Mesenchymal stem cell (in vitro differentiated cells and primary cell): ENCODE measurements at regions not wholly inside any gene's neighbourhood (a gene's known extent, or its start where the extent isn't known, plus 50 kb on each side); places are given as distances from the start of the nearest gene placed in this dataset.
"Not testable (repeated sequence)": the region's sequence is repeated elsewhere in the genome, so short reads cannot be mapped to it uniquely, and the experiment has no call there.

Experiments
- DNase-seq: peaks from one replicate; pipeline ENCODE4 v3.0.0-alpha.2; 2013
- H2AFZ ChIP-seq: one replicate; pipeline ENCODE4 v1.6.1; 2013; ENCODE audit warnings: low read depth, mild to moderate bottlenecking, control low read depth, inconsistent platforms, low read length, moderate library complexity
- H2AK5ac ChIP-seq: 2 replicates; pipeline ENCODE4 v1.6.1; 2013; ENCODE audit warnings: low read length, moderate library complexity, mild to moderate bottlenecking, inconsistent platforms; ENCODE audit not compliant: severe bottlenecking
- H2BK120ac ChIP-seq: one replicate; pipeline ENCODE4 v1.6.1; 2013; ENCODE audit warnings: low read depth, mild to moderate bottlenecking, inconsistent platforms, low read length, moderate library complexity
- H2BK12ac ChIP-seq, 2 experiments: one replicate each; pipeline ENCODE4 v1.6.1; 2013; ENCODE audit warnings: inconsistent platforms in 2 of 2, low read length in 2 of 2, mild to moderate bottlenecking in 2 of 2, moderate library complexity in 2 of 2, control low read depth in 1 of 2
- H2BK15ac ChIP-seq: one replicate; pipeline ENCODE4 v1.6.1; 2013; ENCODE audit warnings: mild to moderate bottlenecking, low read depth, inconsistent platforms; ENCODE audit not compliant: poor library complexity, severe bottlenecking
- H2BK5ac ChIP-seq: 2 replicates; pipeline ENCODE4 v1.6.1; 2013; ENCODE audit warnings: low read depth, mild to moderate bottlenecking, low read length, control low read depth, inconsistent platforms; ENCODE audit not compliant: poor library complexity, severe bottlenecking
- H3K14ac ChIP-seq, 2 experiments: one replicate each; pipeline ENCODE4 v1.6.1; 2013; ENCODE audit warnings: inconsistent platforms in 2 of 2, low read length in 2 of 2, control low read depth in 1 of 2, mild to moderate bottlenecking in 1 of 2, moderate library complexity in 1 of 2
- H3K18ac ChIP-seq, 2 experiments: one replicate each; pipeline ENCODE4 v1.6.1; 2013; ENCODE audit warnings: inconsistent platforms in 2 of 2, low read length in 2 of 2, control low read depth in 1 of 2, low read depth in 1 of 2, mild to moderate bottlenecking in 1 of 2
- H3K23ac ChIP-seq, 2 experiments: one replicate each; pipeline ENCODE4 v1.6.1; 2013; ENCODE audit warnings: inconsistent platforms in 2 of 2, low read length in 2 of 2, mild to moderate bottlenecking in 2 of 2, moderate library complexity in 2 of 2, control low read depth in 1 of 2
- H3K27ac ChIP-seq: 2 replicates; pipeline ENCODE4 v1.5.1; 2013; ENCODE audit warnings: mild to moderate bottlenecking, moderate library complexity, low read length, control low read depth, inconsistent platforms; ENCODE audit not compliant: poor library complexity, severe bottlenecking
- H3K27me3 ChIP-seq, 2 experiments: 2 replicates each; pipeline versions ENCODE4 v1.6.1 to v1.7.0; 2013; ENCODE audit warnings: low read length in 2 of 2, mild to moderate bottlenecking in 2 of 2, moderate library complexity in 2 of 2, control low read depth in 1 of 2, inconsistent platforms in 1 of 2; ENCODE audit not compliant: control insufficient read depth in 1 of 2, insufficient read depth in 1 of 2
- H3K36me3 ChIP-seq, 2 experiments: 2 replicates each; pipeline versions ENCODE4 v1.6.1 to v1.7.0; 2013; ENCODE audit warnings: low read length in 2 of 2, control low read depth in 1 of 2, inconsistent platforms in 1 of 2, low read depth in 1 of 2, mild to moderate bottlenecking in 1 of 2; ENCODE audit not compliant: insufficient read depth in 2 of 2, control insufficient read depth in 1 of 2
- H3K4ac ChIP-seq, 2 experiments: one replicate each; pipeline ENCODE4 v1.6.1; 2013; ENCODE audit warnings: inconsistent platforms in 2 of 2, low read length in 2 of 2, mild to moderate bottlenecking in 2 of 2, moderate library complexity in 2 of 2, control low read depth in 1 of 2, low read depth in 1 of 2
- H3K4me1 ChIP-seq: 2 replicates; pipeline ENCODE4 v1.6.1; 2013; ENCODE audit warnings: low read depth, low read length, control low read depth; ENCODE audit not compliant: control insufficient read depth, insufficient read depth
- H3K4me2 ChIP-seq: 2 replicates; pipeline ENCODE4 v1.6.1; 2013; ENCODE audit warnings: low read length, mild to moderate bottlenecking, inconsistent platforms; ENCODE audit not compliant: poor library complexity, severe bottlenecking
- H3K4me3 ChIP-seq, 2 experiments: 2 replicates each; pipeline versions ENCODE4 v1.5.1 to v1.7.0; 2013; ENCODE audit warnings: low read length in 2 of 2, mild to moderate bottlenecking in 2 of 2, control low read depth in 1 of 2, low read depth in 1 of 2; ENCODE audit not compliant: insufficient read depth in 1 of 2
- H3K79me1 ChIP-seq: replicated peaks from 2 replicates; pipeline ENCODE4 v1.6.1; 2013; ENCODE audit warnings: mild to moderate bottlenecking, control low read depth, low read length, inconsistent platforms; ENCODE audit not compliant: poor library complexity, severe bottlenecking
- H3K9ac ChIP-seq: 2 replicates; pipeline ENCODE4 v1.7.0; 2013; ENCODE audit warnings: mild to moderate bottlenecking, low read length, moderate library complexity
- H3K9me3 ChIP-seq: 2 replicates; pipeline ENCODE4 v1.7.0; 2013; ENCODE audit warnings: mild to moderate bottlenecking, low read length; ENCODE audit not compliant: control insufficient read depth
- H4K8ac ChIP-seq: one replicate; pipeline ENCODE4 v1.6.1; 2013; ENCODE audit warnings: inconsistent platforms, mild to moderate bottlenecking, low read length, moderate library complexity
- H4K91ac ChIP-seq: one replicate; pipeline ENCODE4 v1.6.1; 2013; ENCODE audit warnings: mild to moderate bottlenecking, low read length, inconsistent platforms
- WGBS: methylation state at CpG from one replicate; pipeline ENCODE4 v1.1.7; 2013; ENCODE audit warnings: mixed read lengths; 5-methylcytosine and 5-hydroxymethylcytosine counted together

DNA sequence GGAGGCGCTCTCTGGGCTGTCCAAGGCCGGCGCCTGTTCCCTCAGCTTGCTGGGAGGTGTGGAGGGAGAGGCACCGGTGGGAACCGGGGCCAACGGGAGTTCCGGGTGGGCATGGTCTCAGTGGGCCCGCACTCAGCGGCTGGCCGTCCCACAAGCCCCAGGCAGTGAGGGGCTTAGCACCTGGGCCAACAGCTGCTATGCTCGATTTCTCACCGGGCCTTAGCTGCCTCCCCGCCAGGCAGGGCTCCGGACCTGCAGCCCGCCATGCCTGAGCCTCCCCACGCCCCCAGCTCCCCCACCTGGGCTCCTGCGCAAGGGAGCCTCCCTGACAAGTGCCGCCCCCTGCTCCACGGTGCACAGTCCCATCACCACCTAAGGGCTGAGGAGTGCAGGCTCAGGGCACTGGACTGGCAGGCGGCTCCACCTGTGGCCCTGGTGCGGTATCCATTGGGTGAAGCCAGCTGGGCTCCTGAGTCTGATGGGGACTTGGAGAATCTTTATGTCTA lies 276.5 kb downstream of the SH2D4B start:
- H3K27ac ChIP-seq: no peak overlapping the region
- no peak overlapping the region for H3K18ac ChIP-seq
- no peaks in the 10 kb centered on the region for H3K36me3 ChIP-seq
- no peak overlapping the region for H3K23ac ChIP-seq
- H3K4me2 ChIP-seq: no peak overlapping the region
- no peak overlapping the region for H2BK5ac ChIP-seq
- H3K4me1 ChIP-seq: no peaks in the 10 kb centered on the region
- H3K27me3 ChIP-seq: no peaks in the 10 kb centered on the region
- H2AFZ ChIP-seq: no peak overlapping the region
- H4K91ac ChIP-seq: no peak overlapping the region
- no peak overlapping the region for H3K14ac ChIP-seq
- no peak overlapping the region for H4K8ac ChIP-seq
- no peak overlapping the region for H2BK12ac ChIP-seq
- H2AK5ac ChIP-seq: no peak overlapping the region
- no peaks in the 10 kb centered on the region for H3K79me1 ChIP-seq
- H3K9me3 ChIP-seq: peaks cover 19% of the 10 kb centered on the region
- no peak overlapping the region for H3K9ac ChIP-seq
- H3K4ac ChIP-seq: no peak overlapping the region
- no peak overlapping the region for H3K4me3 ChIP-seq
- no peak overlapping the region for H2BK120ac ChIP-seq
- DNase-seq: no peak
- H2BK15ac ChIP-seq: no peak overlapping the region
- WGBS: 93% methylated on average over 19 of the region's 21 CpGs

DNA sequence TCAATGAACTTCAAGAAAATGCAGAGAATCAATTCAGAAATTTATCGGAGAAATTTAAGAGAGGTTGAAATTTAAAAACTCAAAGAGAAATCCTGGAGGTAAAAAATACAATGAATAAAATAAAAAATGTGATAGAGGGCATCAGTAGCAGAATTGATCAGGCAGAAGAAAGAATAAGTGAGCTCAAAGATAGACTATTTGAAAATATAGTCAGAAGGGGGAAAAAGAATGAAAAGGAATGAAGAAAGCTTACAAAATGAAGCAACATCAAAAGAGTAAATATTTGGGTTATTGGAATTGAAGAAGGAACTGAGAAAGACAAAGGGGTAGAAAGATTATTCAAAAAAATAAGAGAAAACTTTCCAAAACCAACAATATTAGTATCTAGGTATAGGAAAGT lies 291.4 kb downstream of the SH2D4B start:
- no peak overlapping the region for H3K27ac ChIP-seq
- H3K4ac ChIP-seq: no peak overlapping the region
- H3K18ac ChIP-seq: no peak overlapping the region
- H3K9me3 ChIP-seq: peaks cover 28% of the 10 kb centered on the region
- no peaks in the 10 kb centered on the region for H3K27me3 ChIP-seq
- no peak overlapping the region for H4K8ac ChIP-seq
- H4K91ac ChIP-seq: no peak overlapping the region
- H2BK5ac ChIP-seq: no peak overlapping the region
- 97% methylated on average over 1 of the region's 1 CpG for WGBS
- H2AK5ac ChIP-seq: no peak overlapping the region
- H3K14ac ChIP-seq: no peak overlapping the region
- H2BK12ac ChIP-seq: no peak overlapping the region
- no peak overlapping the region for H2AFZ ChIP-seq
- no peaks in the 10 kb centered on the region for H3K79me1 ChIP-seq
- no peak overlapping the region for H2BK15ac ChIP-seq
- H3K4me1 ChIP-seq: no peaks in the 10 kb centered on the region
- no peak overlapping the region for H2BK120ac ChIP-seq
- H3K36me3 ChIP-seq: no peaks in the 10 kb centered on the region
- DNase-seq: no peak
- no peak overlapping the region for H3K4me2 ChIP-seq
- H3K9ac ChIP-seq: no peak overlapping the region
- no peak overlapping the region for H3K23ac ChIP-seq
- no peak overlapping the region for H3K4me3 ChIP-seq

- Histone ChIP-seq H2AFZ (no peak overlapping the region), H3K9me3 (peaks cover 32% of the 10 kb centered on the region), H3K14ac (no peak overlapping the region), H3K18ac (no peak overlapping the region), H3K36me3 (no peaks in the 10 kb centered on the region), H2BK120ac (no peak overlapping the region), H3K4ac (no peak overlapping the region), H2BK12ac (no peak overlapping the region), H3K23ac (no peak overlapping the region), H3K4me3 (no peak overlapping the region), H3K27ac (no peak overlapping the region), H2AK5ac (no peak overlapping the region), H3K4me1 (no peaks in the 10 kb centered on the region), H2BK5ac (no peak overlapping the region), H3K4me2 (no peak overlapping the region), H3K9ac (no peak overlapping the region), H4K91ac (no peak overlapping the region), H3K79me1 (no peaks in the 10 kb centered on the region), H2BK15ac (no peak overlapping the region), H4K8ac (no peak overlapping the region), H3K27me3 (no peaks in the 10 kb centered on the region)
- DNase-seq: no peak
Measured at GRCh38 chr10:80829562-80829961, 291.9 kb downstream of the SH2D4B start.

- not testable (repeated sequence) for H3K4me2 ChIP-seq
Measured at GRCh38 chr10:80832693-80833092, 295.0 kb downstream of the SH2D4B start.

More at GRCh38 chr10:80832693-80833092, 295.0 kb downstream of the SH2D4B start:
- not testable (repeated sequence) for DNase-seq, H3K79me1 ChIP-seq, H3K36me3 ChIP-seq, H2BK12ac ChIP-seq, H3K4me3 ChIP-seq, H2AFZ ChIP-seq, H3K9ac ChIP-seq, H2BK120ac ChIP-seq, H3K27ac ChIP-seq, H4K8ac ChIP-seq, H3K4ac ChIP-seq, H2BK15ac ChIP-seq, H3K4me1 ChIP-seq, H3K27me3 ChIP-seq, H3K18ac ChIP-seq, H4K91ac ChIP-seq, H3K23ac ChIP-seq, H2AK5ac ChIP-seq, H3K14ac ChIP-seq, H2BK5ac ChIP-seq
- peaks cover 28% of the 10 kb centered on the region for H3K9me3 ChIP-seq
- WGBS: no CpG with 5 or more reads among the region's 1 CpG
